ENCODE measurements at regions not wholly inside any gene's neighbourhood (a gene's known extent, or its start where the extent isn't known, plus 50 kb on each side); places are given as distances from the start of the nearest gene placed in this dataset.

- TF ChIP-seq POLR2AphosphoS5 (IDR thresholded peaks at IDR 0.05), result no peak
- TF ChIP-seq CTCF (IDR thresholded peaks at IDR 0.05), result no peak
- no peak for TF ChIP-seq POLR2A (IDR thresholded peaks at IDR 0.05)
- no peak for TF ChIP-seq EP300 (IDR thresholded peaks at IDR 0.05)
Measured at GRCh38 chr7:68547799-68548198, 1050.5 kb upstream of the AUTS2 start.
